ENCODE measurements at regions not wholly inside any gene's neighbourhood (a gene's known extent, or its start where the extent isn't known, plus 50 kb on each side); places are given as distances from the start of the nearest gene placed in this dataset.
"Not testable (repeated sequence)": the region's sequence is repeated elsewhere in the genome, so short reads cannot be mapped to it uniquely, and the experiment has no call there.

- no peak for DNase-seq (ENCODE audit: low read depth)
Observed at GRCh38 chr10:130717083-130717482, 580.9 kb downstream of the GLRX3 start.

GRCh38 chr10:130718744-130719447 lies 582.7 kb downstream of the GLRX3 start:
- not testable (repeated sequence) for DNase-seq (ENCODE audit: low read depth)

DNA sequence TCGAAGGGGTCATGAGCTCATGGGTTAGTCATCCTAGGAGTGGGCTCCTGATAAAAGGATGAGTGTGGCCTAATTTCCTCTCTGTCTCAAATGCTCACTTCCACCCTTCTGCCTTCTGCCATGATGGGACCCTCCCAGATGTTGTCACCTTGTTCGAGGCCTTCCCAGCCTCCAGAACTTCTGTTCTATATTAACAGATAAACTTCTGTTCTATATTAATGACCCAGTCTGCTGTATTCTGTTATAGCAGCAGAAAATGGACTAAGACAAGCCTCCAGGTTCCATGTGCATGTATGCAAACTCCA lies 583.2 kb downstream of the GLRX3 start:
- DNase-seq (ENCODE audit: low read depth) = no peak

- DNase-seq (ENCODE audit: low read depth) = no peak
Observed at GRCh38 chr10:130720235-130720634, 584.0 kb downstream of the GLRX3 start.

GRCh38 chr10:130721971-130722370 lies 585.8 kb downstream of the GLRX3 start:
- DNase-seq (ENCODE audit: low read depth) = no peak

- no peak for DNase-seq (ENCODE audit: low read depth)
Observed at GRCh38 chr10:130723704-130724103, 587.5 kb downstream of the GLRX3 start.

- DNase-seq (ENCODE audit: low read depth) = no peak
Observed at GRCh38 chr10:130725474-130725970, 586.0 kb downstream of the TCERG1L start.

- DNase-seq (ENCODE audit: low read depth) = no peak
Observed at GRCh38 chr10:130726996-130727725, 584.4 kb downstream of the TCERG1L start.

DNA sequence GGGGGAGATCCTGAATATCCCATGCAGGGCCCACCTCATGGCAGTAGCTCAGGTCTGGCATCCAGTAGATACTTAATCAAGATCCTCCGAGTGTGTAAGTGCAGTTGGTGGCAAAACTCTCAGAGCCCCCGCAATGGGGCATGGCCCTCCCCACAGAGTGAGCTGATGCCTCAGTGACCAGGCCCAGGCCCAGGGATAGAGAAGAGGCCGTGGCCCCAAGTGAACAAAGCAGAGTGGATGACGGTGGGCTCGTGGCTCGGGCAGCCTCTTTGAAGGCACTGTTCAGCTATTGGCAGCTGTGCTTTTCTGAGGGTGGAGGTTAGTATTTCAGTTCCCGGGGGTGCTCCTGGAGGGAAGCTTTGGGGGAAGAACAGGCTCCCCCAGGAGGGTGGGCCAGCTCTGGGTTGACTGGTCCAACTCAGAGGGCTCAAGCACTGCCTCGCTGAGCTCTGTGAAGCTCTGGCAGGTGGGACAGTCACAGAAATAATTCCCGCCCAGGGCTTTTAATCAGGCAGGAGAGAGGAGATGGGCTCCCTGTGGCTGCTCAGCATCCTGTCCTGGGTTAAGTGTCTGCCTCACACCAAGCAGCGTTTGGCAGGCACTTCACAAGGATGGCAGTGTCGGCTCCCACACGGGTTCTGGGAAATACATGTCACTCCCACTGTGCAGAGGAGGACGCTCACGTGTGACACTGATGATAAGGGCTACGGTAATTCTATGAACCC lies 583.6 kb downstream of the TCERG1L start:
- no peak for DNase-seq (ENCODE audit: low read depth)

GRCh38 chr10:130728531-130729215 lies 582.8 kb downstream of the TCERG1L start:
- DNase-seq (ENCODE audit: low read depth) = no peak

DNA sequence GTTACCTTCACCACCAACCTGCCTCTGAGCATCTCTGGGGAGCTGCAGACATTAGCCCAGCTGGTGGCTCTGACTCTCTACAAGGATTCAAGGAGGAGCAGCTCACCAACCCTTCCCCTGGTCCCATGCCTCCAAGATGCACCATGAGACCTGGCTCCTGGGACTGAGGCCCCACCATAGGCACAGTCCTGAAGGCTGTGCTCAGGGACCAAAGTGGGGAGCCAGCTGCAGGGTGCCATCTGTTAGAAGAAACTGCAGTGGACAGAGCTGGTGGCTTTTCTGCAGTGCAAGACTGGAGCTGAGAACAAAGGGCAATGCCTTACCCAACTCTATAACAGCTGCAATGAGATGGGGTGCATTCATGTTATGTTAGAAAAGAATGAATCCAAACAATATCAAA lies 581.6 kb downstream of the TCERG1L start:
- no peak for DNase-seq (ENCODE audit: low read depth)

DNA sequence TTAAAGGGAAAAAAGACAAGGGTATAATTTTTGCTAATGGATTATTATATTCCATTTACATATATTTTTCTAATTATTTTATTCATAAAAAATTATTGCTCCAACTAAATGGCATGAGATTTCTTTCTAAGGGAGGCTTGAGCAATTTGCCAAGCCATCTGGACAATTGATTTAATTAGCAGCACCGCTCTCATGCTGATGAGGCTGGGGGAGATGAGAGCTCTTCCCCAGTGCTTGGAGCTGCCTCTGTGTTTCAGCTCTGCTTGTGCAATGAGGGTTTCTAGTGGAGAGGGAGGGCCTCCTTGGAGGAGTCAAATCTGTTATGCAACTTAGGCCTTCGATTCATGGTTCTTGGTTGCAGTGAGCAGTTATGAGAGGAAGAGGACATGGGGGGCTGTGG lies 574.3 kb downstream of the TCERG1L start:
- DNase-seq (ENCODE audit: low read depth) = no peak

DNA sequence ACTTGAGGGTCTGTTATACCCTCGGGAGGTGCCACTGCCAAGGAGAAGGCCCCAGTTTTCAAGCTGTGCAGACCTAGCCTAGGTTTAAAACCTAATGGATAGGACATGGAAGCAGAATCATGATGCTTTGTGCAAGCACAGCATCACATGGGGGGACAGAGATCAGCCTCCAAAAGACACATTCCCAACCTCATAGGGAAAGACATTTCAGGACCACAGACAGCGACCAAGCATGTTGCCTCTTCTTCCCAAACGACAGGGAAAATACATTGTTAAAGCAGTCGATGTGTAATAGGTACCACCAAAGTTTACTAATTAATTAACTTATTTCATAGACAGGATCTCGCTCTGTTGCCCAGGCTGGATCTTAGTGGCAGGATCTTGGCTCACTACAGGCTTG lies 573.9 kb downstream of the TCERG1L start:
- no peak for DNase-seq (ENCODE audit: low read depth)

DNA sequence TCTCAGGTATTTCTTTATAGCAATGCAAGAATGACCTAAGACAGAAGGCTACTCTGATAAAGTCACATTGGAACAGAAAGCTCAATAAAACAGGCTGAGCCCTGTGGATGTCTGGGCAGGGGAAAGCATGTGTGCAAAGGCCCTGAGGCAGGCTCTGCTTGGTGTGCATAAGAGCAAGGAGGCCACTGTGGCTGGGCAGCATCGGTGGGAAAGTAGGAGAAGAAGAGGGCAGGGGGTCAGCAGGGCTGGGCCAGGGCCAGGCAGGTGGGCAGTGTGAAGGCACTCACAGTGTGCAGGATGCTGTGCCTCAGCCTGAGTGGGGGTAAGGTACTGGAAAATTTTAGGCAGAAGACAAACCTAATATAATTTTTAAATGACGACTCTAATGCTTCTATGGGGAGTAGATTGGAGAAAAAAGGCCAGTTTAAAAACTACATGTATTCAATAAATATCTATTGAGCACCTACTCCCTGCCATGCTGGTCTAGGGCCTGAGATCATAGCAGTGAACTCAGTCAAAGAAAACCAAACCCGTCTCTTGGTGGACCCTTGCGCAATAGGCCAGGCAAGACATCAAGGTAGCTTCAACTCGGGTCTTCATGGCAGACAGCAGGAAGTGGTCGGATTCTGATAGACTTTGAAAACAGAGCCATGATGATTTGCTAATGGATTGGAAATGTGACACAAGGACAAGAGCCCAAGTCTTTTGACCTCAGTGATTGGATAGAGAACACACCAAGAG lies 572.3 kb downstream of the TCERG1L start:
- DNase-seq (ENCODE audit: low read depth) = no peak

GRCh38 chr10:130739757-130740145 lies 571.8 kb downstream of the TCERG1L start:
- no peak for DNase-seq (ENCODE audit: low read depth)

- no peak for DNase-seq (ENCODE audit: low read depth)
Observed at GRCh38 chr10:130740166-130740565, 571.4 kb downstream of the TCERG1L start.

DNA sequence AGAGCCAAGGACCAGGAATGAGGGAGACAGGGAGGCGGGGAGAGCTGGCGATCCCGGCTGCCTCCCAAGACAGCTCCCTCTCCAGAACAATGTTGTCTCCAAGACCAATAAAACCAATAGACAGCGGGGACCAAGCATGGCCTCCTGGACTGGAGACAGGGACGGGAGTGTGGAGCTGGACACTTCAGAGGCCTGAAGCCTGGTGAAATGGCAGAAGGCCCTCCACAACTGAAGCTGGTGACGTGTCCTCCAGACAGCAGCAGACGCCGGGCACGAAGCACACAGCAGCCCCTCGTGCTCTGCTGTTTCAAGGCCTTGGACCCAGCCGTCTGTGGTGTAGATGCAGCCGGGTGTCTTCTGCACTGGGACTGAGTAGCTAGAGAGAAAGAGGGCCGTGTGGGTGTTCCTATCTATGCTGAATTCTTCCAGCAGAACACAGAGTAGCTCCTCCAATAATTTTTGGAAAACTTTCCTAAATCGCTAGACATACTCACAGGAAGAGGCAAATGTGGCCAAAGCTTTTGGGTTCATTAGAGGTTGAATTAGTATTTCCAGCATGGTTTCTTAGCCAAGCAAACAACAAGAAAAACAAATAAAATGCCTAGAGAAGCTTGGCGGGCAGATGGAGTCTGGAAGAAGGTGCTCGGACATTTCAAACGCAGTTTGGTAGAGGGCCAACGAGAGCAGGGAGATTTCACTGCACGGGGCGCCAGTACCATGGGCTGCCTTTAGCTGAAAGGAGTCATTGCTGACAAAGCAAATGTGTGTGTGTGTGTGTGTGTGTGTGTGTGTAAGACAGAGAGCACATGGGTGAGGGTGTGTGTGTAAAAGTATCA lies 570.4 kb downstream of the TCERG1L start:
- DNase-seq (ENCODE audit: low read depth) = no peak

- DNase-seq (ENCODE audit: low read depth) = no peak
Observed at GRCh38 chr10:130741901-130742855, 569.3 kb downstream of the TCERG1L start.

GRCh38 chr10:130742941-130743675 lies 568.4 kb downstream of the TCERG1L start:
- DNase-seq (ENCODE audit: low read depth) = no peak
